ENCODE measurements at regions not wholly inside any gene's neighbourhood (a gene's known extent, or its start where the extent isn't known, plus 50 kb on each side); places are given as distances from the start of the nearest gene placed in this dataset.

DNA sequence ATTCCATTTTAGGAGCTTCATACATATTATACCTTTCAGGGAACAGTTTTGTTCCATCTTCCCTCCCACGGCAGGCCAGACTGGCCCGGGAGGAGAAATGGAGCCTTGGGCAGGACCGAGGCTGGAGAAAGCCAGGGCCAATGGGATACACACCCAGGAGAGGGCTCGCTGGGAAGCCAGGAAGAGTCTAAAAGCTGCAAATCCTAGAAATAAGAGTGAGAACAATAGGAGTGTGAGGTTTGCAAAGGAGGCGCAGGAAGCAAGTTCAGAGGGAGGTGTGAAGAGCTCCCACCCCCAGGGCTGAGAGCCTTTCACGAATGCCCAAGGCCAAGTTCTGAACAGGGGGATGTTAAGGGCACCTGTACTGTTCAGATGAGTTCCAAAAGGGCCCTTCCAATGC lies 67.5 kb upstream of the CPSF6 start (continued):
- TF ChIP-seq RNF2 (IDR thresholded peaks at IDR 0.05; ENCODE audit: borderline replicate concordance, low read depth, low read length, missing control alignments, poor library complexity, severe bottlenecking), result no peak
- no peak for TF ChIP-seq CREB1 (IDR thresholded peaks at IDR 0.05)
- no peak for TF ChIP-seq SIN3A (conservative IDR thresholded peaks at IDR 0.05 in 1 of 2, IDR thresholded peaks at IDR 0.05 in 1 of 2; ENCODE audit: low read depth in 1 of 2, low read length in 2 of 2)
- TF ChIP-seq BACH1 (IDR thresholded peaks at IDR 0.05; ENCODE audit: low read length), result no peak
- TF ChIP-seq USF2 (IDR thresholded peaks at IDR 0.05; ENCODE audit: low read length), result no peak
